ENCODE measurements at regions not wholly inside any gene's neighbourhood (a gene's known extent, or its start where the extent isn't known, plus 50 kb on each side); places are given as distances from the start of the nearest gene placed in this dataset.
"Not testable (repeated sequence)": the region's sequence is repeated elsewhere in the genome, so short reads cannot be mapped to it uniquely, and the experiment has no call there.

DNA sequence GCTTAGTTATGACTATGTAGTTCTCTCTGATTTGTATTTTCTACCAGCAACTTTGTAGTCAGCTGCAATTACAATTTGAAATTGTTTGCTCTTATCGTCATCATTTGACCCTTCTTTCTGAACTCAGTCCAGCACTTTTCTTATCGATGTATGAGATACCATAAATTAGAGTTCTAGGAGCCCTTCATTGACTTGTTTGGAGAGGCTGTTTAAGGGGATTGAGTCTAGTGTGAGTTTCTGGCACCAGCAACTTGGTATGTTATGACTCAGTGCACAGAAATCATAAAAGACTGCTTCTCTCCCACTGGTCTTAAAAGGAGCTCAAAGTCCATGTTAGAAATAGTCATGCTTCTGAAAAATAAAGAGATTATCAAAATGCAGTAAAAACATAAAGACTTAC, 190.3 kb downstream of the TENT5A start:
- DNase-seq (ENCODE audit: low read depth), result peak; percentile 90

DNA sequence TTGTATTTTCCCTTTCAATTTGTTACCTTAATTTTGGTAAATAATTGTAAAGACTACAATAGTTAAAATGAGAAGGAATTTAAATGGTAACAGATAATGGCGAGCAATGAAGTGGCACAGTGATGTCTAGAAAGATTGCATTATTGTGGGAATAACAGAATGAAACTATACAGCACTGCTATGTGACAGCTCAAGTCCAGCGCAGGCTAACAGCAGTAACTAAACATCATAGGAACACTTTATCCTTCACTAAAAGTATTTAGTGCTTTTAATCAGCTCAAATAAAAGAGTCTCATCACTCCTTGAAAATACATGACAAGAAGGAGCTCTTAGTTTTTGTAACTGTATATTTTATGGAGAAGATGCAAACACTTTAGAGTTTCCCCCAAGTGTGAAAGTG, 190.8 kb downstream of the TENT5A start:
- DNase-seq (ENCODE audit: low read depth), result no peak

DNA sequence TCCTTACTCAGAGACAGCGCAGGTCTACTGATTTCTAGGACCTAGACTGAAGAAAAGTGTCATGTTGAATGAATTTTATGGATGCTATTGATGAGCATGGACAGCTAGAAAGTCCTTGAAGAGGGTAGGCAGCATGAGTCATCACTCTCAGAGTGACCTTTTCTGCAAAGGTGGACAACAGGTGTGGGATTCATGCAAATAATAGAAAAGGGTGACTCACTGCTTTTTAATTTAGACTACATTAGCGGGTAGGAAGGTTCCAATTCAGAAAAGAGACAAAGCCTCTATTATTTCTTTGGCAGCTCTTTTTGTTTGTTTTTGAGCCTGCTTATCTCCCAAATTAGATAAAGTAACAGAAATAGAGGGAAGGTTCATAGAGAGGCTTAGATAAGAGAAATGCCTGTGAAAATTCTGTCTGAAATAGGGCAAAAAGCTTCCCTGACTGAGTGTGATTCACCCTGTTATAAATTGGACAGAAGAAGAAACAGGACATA, 191.4 kb downstream of the TENT5A start:
- DNase-seq (ENCODE audit: low read depth), result peak; percentile 20

DNA sequence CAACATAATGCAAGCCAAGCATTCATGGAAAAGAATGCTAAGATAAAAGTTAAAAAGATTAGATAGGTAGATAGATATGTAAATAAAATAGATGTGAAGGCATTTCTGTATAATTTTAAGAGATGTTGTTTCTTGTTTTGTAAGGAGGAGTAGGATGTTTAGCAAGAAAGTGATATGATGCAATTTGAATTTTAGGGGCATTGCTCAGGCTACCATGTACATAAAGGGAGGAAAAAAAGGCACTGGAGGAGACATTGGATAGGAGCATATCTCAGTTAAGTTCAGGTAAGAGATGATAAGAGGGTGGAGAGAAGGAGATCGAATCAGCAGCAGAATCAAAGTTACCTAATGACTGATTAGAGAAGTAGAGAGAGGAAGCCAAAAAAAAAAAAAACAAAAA, 194.7 kb downstream of the TENT5A start:
- DNase-seq (ENCODE audit: low read depth), result no peak

DNA sequence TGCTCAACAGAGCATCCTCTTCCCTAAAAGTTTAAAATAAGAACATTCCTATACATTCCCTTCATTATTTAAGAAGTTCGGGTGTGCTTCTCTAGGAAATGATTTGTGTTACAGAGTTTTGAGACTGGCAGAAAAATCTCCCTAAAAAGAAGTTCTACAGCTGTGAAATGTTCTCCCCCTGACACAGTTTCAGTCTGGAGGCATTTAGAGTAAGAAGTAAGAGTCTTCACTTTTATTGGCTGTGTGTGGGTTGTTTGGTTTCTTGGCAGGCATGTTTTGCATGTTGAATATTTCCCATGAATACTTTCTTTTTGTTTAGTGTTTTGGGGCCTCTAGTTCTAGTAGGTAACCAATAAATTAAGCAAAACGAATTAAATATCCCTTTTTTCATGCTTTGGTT, 195.9 kb downstream of the TENT5A start:
- peak; percentile 43 for DNase-seq (ENCODE audit: low read depth)

DNA sequence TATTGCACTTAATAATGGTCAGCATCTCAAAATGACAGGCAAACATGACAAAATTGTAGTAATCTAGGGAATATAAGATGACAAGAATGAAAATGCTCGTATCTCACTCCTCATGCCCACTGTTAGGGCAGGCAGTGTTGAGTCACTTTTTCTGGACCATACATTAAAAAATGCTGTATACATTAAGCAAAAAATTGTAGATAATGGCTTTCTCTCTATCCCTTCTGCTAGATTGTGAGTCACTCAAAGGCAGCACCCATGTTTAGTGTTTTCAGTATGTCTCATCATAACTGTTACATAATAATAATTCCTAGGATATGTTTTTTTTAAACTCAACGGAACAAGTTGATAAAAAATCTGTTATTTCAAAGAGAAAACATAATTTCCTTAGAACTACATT, 199.3 kb downstream of the TENT5A start:
- peak; percentile 40 for DNase-seq (ENCODE audit: low read depth)

DNA sequence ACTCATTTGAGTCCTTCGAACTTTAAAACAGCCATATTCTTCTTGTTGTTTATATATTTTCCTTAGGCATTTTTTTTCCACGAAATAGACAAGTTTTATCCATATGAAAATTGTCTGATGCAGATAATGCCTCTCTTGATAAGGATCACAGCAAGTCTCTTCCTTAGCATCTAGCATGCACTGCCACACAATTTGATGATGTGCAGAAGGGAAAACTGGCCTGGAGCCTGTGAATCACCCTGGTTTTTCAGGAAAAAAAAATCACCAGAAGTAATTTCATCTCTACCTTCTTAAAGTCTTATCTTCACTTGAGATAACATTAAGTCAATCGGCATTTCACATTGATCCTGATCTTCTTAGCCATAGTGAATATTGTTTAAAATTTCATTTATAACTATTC, 199.8 kb downstream of the TENT5A start:
- peak; percentile 12 for DNase-seq (ENCODE audit: low read depth)

DNA sequence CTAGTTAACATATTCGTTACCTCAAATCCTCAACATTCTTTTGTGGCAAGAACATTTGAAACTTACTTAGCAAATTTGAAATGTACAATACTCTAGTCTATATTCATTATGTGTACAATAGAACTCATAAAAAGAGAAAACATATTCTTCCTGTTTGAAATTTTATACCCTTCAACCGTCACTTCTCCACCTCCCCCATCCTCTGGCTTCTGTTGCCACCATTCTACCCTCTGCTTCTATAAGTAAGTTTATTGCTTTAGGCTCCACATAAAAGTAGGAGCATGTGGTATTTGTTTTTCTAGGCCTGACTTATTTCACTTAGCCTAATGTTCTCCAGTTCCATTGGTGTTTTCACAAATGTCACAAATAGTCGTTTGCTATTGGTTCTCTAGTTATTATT, 205.3 kb downstream of the TENT5A start:
- no peak for DNase-seq (ENCODE audit: low read depth)

DNA sequence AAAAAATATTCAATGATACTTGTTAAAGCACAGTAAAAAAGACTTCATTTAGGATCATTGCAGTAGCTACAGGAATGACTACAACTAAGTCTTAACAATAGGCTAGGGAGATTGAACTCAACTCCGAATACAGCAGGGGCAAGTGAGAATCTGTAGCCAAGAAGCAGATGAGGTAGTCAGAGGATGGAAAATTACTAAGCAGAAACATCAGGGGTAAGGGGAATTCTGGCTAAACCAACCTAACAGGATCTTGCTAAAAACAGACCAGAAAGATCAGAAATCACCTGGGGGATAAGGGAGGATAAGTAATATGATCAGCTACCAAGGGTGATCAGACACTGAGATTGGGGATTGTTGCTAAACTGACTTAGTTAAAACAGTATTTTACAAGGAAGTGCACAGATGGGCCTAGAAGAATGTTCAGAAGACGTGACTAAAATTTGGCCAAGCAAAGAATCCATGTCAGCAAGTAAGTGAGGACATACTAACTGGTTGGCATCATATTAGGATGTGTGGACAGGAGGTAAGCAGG, 217.5 kb downstream of the TENT5A start:
- DNase-seq (ENCODE audit: low read depth), result no peak

DNA sequence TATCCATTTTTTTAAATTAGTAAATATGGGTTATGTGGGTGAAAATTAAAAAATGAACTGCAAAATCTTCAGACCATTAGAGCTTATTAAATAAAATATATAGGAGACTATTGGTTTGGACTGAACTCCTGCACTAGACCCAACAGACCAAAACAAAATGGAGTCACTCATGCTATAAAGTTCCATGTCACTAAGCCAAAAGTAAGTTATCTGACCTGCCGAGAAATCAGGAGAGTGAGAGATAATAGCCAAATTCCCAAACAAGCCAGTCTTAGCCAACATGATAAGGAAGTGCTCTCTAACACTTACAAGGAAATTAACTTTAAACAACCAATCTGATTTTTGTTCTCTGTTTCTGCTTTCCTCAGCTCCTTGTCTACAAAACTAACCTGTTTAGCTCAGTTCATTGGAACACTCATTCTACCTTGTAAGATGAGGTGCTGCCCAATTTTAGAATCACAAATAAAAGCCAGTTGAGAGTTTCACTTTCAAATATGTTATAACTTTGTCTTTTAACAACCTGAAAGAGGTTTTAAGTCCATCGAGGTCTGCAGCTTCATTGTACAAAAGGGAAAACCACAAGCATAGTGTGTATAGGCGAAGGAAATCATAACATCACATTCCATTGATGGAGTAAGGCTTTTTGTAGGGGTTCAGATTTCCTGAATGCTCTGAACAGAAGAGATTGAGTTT, 220.5 kb downstream of the TENT5A start:
- peak; percentile 24 for DNase-seq (ENCODE audit: low read depth)

DNA sequence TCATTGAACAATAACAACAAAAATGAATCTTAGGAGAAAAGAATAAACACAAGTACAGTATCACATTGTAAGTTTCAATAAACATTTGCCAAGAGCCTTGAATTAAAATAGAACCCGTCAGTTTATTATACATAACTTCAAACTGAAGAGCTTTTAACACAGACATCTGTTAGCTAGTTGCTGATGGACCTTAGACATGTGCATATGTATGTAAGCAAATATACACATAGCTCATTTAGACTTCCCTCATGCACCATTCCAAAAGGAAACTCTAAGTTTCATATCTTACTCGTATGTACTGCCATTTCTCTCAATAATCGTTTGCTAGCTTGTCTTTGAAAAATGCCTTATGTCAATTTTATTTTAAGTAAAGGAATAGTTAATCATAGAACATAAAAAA, 235.0 kb downstream of the TENT5A start:
- DNase-seq (ENCODE audit: low read depth), result no peak

DNA sequence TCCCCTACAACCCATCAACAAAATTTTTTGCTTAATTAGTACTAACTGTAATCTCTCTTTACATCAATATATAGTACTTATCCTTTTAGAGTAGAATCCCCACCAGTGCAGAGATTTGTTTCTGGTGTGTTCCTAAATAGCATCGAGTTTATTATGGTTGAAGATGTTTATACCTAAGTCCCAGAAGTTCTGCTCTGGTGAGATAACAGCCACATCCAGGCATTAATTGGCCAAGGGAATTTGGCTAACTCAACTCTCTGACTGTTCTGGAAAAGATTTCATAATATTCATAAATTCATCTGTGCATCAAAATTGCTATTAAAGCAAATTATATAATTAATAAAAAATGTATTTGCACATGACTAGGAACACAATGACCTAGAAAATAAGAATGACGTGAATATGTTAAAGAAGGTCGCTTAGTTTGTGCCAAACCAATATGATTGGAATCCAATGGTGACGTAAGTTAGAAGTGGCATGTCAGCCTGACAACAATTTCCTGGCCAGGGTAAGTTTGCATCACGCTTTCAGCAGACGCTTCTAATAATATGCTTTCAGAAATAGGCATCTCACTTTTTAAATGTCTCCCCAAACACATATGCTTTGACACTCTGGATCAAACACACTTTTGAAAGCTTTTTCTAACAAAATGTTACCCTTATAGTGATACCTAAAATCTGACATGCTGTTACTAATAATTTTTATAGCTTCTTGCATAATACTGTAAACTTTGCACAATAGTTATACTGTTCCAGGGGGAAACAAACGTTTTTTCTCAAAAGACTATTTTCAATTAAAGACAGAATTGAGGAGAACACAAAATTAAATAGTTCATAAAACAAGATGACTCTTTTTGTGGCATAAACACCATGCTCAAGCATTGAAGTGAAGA, 236.7 kb downstream of the TENT5A start:
- DNase-seq (ENCODE audit: low read depth), result peak; percentile 57

DNA sequence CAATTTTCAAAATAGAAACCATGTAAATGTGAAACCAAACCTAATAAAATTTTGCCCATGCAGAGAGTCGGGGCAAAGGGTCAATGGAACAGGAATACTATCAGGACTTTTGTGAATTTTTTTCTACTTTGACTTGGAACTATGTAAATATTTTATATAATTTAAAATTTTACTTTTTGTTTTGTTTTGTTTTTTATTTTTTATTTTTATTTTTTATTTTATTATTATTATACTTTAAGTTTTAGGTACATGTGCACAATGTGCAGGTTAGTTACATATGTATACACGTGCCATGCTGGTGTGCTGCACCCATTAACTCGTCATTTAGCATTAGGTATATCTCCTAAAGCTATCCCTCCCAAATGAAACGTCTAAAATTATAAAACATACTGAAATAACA, 238.3 kb downstream of the TENT5A start:
- not testable (repeated sequence) for DNase-seq (ENCODE audit: low read depth)

DNA sequence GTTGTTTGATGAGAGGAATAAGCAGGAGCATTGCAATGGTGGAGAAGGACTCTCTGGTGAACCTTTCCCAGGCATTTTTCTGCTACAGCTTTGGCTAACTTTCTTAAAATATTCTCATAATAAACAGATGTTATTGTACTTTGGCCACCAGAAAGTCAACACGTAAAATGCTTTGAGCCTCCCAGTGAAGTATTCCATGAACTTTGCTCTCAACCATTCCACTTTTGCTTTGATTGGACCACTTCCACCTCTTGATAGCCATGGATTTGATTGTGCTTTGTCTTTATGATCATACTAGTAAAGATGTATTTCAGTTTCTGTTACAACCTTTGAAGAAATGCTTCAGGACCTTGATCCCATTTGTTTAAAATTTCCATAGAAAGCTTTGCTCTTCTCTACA, 241.1 kb downstream of the TENT5A start:
- peak; percentile 59 for DNase-seq (ENCODE audit: low read depth)

DNA sequence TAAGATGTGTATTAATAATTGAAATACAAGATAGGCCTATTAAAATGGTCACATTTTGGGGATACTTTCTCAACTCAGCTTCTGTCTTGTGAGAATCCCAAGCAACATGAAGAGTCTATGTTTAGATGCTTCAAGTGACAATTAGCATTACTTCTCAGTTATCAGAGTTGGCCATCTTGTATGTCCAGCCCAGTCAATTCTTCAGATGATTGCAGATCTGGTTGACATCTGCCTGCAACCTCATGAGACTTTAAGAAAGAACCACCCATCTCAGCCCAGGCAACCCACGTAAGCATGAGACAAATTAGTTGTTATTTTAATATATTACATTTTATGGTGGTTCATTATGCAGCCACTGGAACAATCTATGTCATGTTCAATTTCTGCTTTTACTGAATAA, 256.5 kb downstream of the TENT5A start:
- no peak for DNase-seq (ENCODE audit: low read depth)

DNA sequence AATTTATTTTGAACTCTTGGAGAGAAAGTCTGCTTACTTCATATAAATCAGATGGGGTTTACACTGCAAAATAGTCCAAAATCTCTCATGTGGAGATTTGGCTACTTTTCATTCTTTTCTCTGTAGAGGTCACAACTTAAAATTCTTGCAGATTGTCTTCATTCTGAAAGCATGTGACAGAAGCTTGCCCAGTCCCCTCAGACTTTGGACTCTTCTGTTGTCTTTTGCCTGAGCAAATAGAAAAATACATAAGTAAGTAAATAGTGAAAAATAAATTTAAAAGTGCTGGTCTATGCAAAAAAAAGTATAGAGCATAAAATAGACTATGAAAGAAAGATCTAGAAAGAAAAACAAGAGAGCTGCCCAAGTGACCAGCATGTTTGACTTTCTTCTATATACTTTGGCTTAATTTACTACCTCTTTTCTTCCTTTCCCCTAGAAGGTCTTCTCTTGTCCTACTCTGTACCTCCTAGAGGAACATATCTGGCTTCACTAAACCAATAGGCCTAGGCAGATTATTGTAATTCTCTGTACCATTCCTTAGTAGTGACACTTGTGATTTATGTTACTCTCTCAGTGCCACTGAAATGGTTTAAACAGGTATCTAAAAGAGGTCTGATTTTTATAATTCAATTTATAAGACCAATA, 260.9 kb downstream of the TENT5A start:
- peak; percentile 4 for DNase-seq (ENCODE audit: low read depth)

DNA sequence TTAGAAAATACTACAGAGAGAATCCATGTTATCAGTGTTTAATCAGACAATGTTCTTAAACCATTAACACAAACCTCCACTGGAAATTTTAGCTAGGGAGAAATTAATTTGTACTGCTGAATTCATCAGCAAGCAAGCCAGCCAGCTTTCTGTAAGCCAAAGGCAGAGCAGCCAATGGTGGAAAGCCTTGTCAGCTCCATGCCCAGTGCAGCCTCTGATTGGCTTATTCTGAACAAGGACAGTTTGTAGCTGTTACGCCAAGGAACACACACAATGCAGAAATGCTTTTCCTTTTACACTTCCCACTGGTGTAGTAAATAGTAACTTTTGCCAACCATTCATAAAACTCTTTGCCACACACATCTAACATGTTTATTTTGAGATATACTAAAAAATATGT, 265.0 kb downstream of the TENT5A start:
- DNase-seq (ENCODE audit: low read depth), result no peak

DNA sequence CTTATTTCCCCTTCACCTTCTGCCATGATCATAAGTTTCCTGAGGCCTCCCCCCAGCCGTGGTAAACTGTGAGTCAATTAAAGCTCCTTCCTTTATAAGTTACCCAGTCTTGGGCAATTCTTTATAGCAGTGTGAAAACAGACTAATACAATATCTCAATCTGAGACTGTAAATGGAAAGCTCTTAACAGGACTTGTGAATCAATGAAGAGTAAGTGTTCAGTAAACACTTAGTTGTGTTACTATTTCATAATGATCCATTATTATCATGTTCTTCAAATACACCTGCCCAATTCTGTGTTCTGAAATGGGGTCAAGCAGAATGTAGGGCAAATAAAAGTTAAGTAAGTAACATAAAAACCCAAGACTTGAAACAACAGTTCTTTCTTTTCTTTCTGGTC, 266.2 kb downstream of the TENT5A start:
- DNase-seq (ENCODE audit: low read depth), result no peak

DNA sequence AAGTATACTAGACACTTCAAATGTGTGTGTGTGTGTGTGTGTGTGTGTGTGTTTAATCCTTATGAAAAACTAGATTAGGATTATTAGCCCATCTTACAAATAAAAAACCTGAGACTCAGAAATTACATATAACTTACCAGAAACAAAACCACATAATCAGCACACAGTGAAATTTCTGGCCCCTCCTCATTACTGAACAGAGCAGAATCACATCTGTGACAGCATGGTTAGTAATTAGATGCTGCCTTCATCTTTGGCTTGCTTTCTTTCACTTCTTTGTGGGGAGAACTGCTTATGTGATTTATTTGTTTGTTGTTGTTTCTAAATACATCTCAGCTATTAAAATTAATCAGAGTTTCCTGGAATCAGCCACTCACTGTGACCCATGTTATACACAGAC, 267.1 kb downstream of the TENT5A start:
- DNase-seq (ENCODE audit: low read depth), result no peak

DNA sequence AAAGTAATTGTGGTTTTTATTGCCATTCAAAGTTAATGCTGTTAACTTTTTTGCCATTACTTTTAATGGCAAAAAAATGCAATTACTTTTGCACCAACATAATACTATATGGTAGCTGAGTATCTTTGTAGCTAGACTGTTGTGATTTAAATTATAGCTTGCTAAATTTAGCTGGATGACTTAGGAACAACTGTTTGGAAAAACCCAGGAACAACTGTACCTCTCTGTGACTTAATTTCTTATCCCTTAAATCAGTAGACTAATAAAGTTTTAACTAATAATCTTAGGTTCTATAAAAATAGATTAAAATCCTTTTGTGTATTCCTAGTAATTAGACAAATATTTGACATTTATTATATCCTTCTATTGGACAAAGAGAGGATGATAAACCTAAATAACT, 268.2 kb downstream of the TENT5A start:
- DNase-seq (ENCODE audit: low read depth), result no peak

DNA sequence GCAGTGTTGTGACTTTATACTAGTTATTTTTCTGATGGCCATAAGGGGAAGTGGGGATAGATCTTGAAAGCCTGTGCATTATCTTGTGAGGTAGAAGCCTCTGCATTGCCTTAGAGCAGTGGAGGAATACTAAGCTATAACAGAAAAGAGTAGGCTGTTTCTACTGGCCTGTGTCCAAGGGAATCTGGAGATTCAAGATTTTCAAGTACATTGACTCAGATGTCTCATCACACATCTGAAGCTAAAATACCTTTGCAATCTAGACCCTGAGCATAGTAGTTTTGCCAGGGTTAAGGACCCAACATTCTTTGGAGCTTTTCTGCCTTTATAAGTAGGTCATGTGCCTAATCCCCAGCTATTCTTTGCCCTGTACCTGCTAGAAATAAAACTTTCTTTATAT, 272.3 kb downstream of the TENT5A start:
- DNase-seq (ENCODE audit: low read depth), result peak; percentile 33

DNA sequence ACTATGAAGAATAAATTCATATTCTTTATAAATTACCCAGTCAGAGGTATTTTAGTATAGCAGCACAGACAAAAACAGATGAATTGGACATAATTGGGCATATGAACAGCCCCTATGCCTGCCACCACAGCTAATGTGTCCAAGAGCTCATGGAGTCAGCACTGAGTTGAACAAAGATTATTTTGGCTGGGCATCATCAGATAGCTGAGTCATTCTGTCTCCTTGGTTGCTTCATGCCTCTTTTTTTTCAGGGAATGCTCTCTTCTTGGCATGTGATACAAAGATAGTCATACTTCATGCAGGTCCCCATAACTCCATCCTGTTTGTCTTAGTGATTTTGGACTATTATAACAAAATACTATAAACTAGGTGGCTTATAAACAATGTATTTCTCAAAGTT, 275.6 kb downstream of the TENT5A start:
- DNase-seq (ENCODE audit: low read depth), result peak; percentile 82

DNA sequence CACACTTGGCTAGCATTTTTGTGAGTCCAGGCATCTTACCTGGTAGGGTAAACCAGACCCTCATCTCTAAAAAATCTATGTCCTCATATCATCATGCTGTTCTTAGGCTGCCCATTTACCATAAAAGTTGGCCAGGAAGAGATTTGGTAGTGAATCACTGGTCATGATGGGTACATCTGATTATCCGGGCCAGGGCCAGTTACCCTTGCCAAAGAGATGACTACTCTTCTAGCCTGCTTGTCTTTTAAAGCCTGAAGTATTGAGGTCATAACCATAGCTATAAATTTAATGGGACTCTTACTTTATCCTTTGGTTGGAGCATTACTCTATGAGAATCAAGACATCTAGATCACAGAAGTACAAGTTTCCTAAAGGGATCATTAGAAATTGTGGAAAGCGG, 276.8 kb downstream of the TENT5A start:
- DNase-seq (ENCODE audit: low read depth), result peak; percentile 53

Measured in EH (cell line).